ENCODE measurements at regions not wholly inside any gene's neighbourhood (a gene's known extent, or its start where the extent isn't known, plus 50 kb on each side); places are given as distances from the start of the nearest gene placed in this dataset.

GRCh38 chr4:104129243-104129642 is 365.5 kb downstream of the CXXC4 start:
- no peak for DNase-seq (ENCODE audit: low spot score)

GRCh38 chr4:104128850-104129213 is 365.9 kb downstream of the CXXC4 start:
- no peak for DNase-seq (ENCODE audit: low spot score)

DNA sequence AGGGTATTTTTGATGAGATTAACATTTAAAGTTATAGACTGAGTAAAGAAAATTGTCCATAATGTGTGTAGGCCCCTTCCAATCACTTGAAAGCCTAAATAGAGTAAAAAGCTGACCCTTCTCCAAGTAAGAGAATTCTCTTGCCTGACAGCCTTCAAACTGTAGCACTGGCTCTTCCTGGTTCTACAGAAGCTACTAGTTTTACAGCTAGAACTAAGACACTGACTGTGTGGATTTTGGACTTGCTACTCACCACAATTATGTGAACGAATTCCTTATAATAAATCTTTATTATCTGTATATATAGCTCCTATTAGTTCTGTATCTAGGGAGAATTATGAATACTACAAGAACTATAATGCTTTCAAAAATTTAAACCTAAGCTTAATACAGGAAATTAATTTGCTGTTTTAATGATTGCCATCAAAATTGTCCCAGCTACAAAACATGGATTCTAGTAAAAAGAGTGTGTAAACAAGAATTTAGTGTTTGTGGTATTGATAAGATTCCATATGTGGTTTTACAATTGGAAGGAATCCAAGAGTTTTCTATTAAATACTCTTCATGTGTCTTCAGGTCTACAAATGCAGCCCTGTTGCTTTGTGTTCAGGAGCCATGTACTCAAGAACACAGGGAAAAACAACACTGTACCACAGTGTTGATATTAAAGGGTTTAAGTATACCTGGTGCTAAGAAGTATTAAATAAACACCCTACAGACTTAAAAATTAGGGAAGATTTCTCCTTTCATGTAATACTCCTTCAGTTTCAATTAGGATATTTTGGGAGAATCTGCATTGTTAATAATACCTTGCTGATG is 366.5 kb downstream of the CXXC4 start:
- no peak for DNase-seq (ENCODE audit: low spot score)

DNA sequence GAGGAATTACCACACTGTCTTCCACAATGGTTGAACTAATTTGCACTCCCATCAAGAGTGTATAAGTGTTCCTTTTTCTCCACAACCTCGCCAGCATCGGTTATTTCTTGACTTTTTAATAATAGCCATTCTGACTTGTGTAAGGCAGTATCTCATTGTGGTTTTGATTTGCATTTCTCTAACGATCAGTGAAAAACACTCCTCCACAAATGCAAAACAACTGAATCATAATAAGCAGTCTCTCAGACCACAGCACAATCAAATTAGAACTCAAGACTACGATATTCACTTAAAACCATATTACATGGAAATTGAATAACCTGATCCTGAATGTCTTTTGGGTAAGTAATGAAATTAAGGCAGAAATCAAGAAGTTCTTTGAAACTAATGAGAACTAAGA is 371.7 kb downstream of the CXXC4 start:
- no peak for DNase-seq (ENCODE audit: low spot score)

- DNase-seq (ENCODE audit: low spot score), result no peak
These were observed 376.9 kb downstream of the CXXC4 start for GRCh38 chr4:104117776-104118175.

GRCh38 chr4:104113850-104114249 is 380.8 kb downstream of the CXXC4 start:
- no peak for DNase-seq (ENCODE audit: low spot score)

DNA sequence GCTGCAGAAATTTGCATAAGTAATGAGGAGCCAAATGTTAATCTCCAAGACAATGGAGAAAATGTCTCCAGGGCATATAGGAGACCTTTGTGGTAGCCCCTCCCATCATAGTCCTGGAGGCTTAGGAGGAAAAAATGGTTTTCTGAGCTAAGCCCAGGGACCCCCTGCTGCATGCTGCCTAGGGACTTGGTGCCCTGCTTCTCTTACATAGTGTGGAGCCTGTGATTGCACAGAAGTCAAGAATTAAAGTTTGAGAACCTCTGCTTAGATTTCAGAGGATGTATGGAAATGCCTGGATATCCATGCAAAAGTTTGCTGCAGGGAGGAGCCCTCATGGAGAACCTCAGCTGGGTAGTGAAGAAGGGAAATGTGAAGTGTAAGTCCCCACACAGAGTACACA is 379.4 kb upstream of the TACR3 start:
- no peak for DNase-seq (ENCODE audit: low spot score)

- DNase-seq (ENCODE audit: low spot score), result no peak
These were observed 373.5 kb upstream of the TACR3 start for GRCh38 chr4:104093247-104093646.

DNA sequence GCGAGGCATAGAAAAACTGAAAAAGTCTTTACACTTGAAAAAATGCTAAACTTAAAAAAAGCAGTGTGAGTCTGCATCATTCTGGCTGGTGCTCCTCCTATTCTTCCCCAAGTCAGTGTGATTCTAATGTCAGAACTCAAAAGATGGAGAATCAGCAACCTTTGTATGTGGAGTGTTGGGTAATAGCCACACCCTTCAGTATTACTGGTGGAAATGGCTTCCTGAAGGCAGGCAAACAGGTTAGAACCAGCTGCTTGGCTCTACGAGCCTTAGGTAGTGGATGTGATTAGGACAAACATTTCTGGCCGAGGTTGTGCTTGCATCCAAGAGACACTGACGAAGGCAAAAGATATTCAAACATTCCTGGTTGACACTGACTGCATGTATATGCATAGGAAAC is 353.4 kb upstream of the TACR3 start:
- DNase-seq (ENCODE audit: low spot score), result no peak

DNA sequence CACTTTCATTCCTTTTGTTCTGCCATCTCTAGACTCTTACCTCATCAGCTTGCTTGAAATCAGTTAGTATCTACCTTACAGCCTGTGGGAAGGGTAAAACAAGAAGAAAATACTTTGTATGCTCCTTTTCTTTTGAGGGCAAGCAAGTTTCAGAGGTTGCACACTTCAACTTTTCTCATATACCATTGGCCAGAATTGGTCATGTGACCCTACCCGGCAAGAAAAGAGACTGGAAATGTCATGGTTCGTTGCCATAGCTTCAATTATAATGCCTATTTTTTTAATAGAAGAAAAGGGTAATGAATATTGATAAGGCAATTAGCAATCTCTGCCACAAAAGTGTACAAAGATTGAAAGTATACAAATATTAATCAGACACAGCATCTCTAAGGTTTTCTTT is 346.7 kb upstream of the TACR3 start:
- DNase-seq (ENCODE audit: low spot score), result no peak

GRCh38 chr4:104064646-104065577 is 345.1 kb upstream of the TACR3 start:
- DNase-seq (ENCODE audit: low spot score), result peak; percentile 64

DNA sequence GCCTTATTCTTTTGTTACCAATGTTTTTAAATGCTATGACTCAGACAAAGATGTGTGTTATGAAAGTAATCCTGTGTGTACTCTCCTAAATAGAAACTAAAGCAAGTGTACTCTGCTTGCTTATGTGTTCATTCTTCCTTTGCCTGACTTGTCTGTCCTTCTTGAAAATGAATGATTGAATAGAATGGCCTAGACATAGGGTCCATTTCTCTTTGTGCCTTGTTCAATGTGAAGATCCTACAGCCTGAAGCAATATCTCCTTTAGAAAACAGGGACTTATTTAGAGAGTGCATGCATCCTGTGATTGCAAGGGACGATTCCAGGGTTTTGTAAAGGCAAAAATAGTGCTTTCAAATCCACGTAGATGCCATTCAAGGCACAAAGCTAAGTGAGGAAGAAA is 343.6 kb upstream of the TACR3 start:
- DNase-seq (ENCODE audit: low spot score), result no peak

DNA sequence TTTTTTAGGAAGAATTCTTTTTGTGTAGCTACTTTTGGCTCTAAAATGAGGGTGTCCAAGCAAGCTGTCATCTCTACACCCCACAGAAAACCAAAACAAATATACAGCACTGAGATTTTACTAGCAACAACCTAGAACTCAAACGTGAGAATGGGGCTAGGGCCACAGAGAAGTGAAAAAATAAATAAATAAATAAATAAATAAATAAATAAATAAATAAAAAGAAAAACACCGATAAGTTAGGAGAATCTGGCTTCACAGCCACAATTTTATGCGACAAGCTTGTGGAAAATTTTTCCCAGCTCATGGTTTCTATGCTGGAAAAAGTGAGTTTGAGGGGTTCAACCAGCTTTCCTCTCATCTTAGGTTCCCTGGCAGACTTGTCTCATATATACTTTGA is 324.6 kb upstream of the TACR3 start:
- DNase-seq (ENCODE audit: low spot score), result no peak

DNA sequence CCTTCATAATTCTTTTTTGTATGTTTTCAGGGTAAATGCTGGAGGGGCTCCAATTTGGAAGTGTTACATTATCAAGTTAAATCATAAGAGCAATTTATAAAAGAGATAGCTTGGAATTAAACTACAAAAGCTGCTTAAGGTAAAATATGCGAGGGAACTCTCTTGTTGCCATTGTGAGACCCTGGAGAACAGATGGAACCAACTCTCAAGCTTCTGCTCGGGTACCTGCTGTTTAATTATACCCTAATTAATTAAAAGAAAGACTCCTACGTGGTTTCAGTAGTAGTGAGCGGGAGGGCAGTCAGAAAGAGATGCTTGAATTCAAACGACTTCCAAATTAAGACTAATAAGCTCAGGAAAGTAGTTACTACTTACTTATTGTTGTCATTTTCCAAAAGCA is 313.1 kb upstream of the TACR3 start:
- DNase-seq (ENCODE audit: low spot score), result no peak

GRCh38 chr4:104025251-104025650 is 305.5 kb upstream of the TACR3 start:
- DNase-seq (ENCODE audit: low spot score), result no peak

GRCh38 chr4:104022831-104023230 is 303.0 kb upstream of the TACR3 start:
- DNase-seq (ENCODE audit: low spot score), result peak; percentile 1

DNA sequence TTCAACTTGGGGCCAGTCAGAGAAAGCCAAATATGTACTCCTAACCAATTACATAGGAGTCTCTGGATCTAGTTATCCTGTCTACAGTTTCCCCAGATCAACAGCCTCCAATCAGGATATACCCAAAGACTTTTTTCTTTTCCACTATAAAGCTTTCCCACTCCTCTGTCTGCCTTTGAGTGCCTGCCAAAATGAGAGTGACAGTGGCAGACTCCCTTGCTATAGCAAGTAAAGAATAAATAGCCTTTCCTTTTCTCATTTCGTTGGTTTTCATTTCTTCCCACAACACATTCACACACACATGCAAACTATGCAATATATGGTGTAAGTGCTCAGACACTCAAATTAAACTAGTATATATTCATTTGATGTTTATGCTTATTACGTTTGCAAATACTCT is 302.4 kb upstream of the TACR3 start:
- no peak for DNase-seq (ENCODE audit: low spot score)

- DNase-seq (ENCODE audit: low spot score), result no peak
These were observed 300.9 kb upstream of the TACR3 start for GRCh38 chr4:104020641-104021040.

DNA sequence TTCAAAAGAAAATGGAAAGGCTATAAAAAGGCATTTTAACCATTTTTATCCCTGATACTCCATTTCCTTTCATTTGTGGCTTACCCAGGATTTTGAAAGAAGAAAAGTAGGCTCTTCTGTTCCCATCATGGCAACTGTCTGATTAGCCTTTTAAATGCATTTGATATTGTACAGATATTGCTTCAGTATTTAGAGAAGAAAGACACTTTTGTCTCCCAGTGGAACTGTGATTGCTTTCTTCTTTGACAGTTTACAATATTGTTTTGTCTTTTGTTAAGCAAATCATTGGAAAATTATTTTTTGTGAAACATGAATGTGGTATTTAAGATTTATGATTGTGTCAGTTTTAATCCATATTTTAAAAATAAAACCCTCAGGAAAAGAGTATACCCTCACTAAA is 297.4 kb upstream of the TACR3 start:
- no peak for DNase-seq (ENCODE audit: low spot score)

GRCh38 chr4:104015680-104016079 is 295.9 kb upstream of the TACR3 start:
- peak; percentile 29 for DNase-seq (ENCODE audit: low spot score)

DNA sequence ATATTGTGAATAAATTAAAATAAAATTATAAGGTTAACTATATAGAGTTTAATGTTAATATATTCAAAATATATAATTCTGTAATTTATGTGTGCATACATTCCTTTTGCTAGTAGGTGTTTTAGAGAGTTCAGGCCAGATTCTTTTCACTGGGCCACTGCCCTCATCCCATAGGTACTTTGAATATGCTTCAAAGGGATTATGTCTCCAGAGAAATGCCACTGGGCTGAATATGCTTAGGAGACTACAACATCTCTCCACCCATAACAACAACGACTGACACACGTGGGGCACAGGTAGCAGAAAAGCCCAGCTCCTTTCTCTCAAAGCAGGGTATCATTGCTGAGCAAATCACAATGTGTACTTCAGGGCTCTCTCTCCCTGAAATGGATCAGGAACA is 290.9 kb upstream of the TACR3 start:
- DNase-seq (ENCODE audit: low spot score), result no peak

DNA sequence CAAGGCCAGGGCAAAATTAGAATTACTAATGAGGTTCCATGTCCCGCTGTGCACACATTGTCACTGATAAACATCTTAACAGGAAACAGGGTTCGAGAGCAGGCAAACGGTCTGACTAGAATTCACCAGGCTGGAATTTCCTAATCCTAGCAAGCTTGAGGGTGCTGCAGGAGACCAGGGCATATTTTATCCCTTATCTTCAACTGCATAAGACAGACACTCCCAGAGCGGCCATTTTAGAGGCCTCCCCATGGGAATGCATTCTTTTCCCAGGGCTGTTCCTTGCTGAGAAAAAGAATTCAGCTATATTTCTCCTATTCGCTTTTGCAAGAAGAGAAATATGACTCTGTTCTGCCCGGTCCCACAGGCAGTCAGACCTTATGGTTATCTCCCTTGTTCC is 282.5 kb upstream of the TACR3 start:
- DNase-seq (ENCODE audit: low spot score), result peak; percentile 20

DNA sequence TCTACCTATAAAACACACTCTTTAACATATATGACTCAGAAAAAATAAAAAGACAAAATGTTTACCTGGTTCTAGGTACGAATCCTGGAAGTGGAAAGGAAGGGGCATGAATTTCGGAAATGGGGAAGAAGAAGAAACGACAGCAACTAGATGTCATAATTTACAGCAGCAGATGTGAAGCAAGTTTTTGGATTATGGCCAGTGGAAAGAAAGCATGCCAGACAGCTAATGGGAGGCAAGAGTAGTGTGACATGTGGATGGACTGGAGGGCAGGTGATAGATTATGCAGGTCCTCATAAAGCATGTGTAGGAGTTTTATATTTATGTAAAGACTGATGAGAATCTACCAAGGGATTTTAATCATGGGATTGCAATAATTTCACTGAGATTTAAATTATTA is 279.0 kb upstream of the TACR3 start:
- DNase-seq (ENCODE audit: low spot score), result no peak

All from SK-N-DZ (cell line).